ENCODE measurements at regions not wholly inside any gene's neighbourhood (a gene's known extent, or its start where the extent isn't known, plus 50 kb on each side); places are given as distances from the start of the nearest gene placed in this dataset.

GRCh38 chr2:236895497-236895896, 190.2 kb upstream of the COPS8 start:
- no peak for ATAC-seq (ENCODE audit: low read depth in 2 of 2)
- no peaks in the 10 kb centered on the region for H3K9me3 Mint-ChIP-seq
- H3K36me3 Mint-ChIP-seq = no peaks in the 10 kb centered on the region
- Histone ChIP-seq H3K4me3 (ENCODE audit: low read depth, low read length) (no peak overlapping the region), H3K36me3 (ENCODE audit: control insufficient read depth, insufficient read depth, low read length) (no peaks in the 10 kb centered on the region), H3K27me3 (ENCODE audit: control insufficient read depth, insufficient read depth, low read length) (no peaks in the 10 kb centered on the region), H3K27ac (ENCODE audit: insufficient read depth, low read length, poor library complexity, severe bottlenecking) (no peak overlapping the region), H3K4me1 (ENCODE audit: control insufficient read depth, insufficient read depth, low read length, poor library complexity, severe bottlenecking) (no peaks in the 10 kb centered on the region), H3K9me3 (ENCODE audit: control insufficient read depth in 2 of 2, low read length in 2 of 2) (no peaks in the 10 kb centered on the region)
- peaks cover 17% of the 10 kb centered on the region for H3K27me3 Mint-ChIP-seq
- H3K27ac Mint-ChIP-seq = no peak overlapping the region
- H3K4me1 Mint-ChIP-seq = no peaks in the 10 kb centered on the region
- H3K4me3 Mint-ChIP-seq = no peak overlapping the region
- no peak for DNase-seq

DNA sequence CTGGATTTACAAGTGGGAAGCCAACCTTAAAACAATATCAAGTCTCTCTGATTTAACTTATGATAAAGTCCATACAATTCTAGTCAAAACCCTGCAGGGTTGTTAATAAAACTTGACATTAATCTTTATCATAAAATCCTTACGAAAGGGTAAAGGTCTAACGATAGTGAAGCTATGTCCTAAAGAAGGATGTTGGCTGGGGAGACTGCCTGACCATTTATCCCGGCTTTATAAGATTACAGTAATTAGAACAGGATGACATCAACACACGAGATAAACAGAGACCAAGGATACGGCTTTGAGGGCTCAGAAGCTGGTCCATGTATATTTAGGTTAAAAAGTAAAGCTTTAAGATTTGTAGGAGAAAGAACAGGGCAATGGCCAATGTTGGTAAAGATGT, 189.0 kb upstream of the COPS8 start:
- H3K4me3 Mint-ChIP-seq = no peak overlapping the region
- H3K27me3 ChIP-seq (ENCODE audit: control insufficient read depth, insufficient read depth, low read length) = peaks cover 2% of the 10 kb centered on the region
- ATAC-seq (ENCODE audit: low read depth in 2 of 2) (no peak), DNase-seq (no peak)
- no peak overlapping the region for H3K27ac ChIP-seq (ENCODE audit: insufficient read depth, low read length, poor library complexity, severe bottlenecking)
- H3K9me3 ChIP-seq (ENCODE audit: control insufficient read depth in 2 of 2, low read length in 2 of 2) = no peaks in the 10 kb centered on the region
- no peaks in the 10 kb centered on the region for H3K4me1 Mint-ChIP-seq
- H3K36me3 ChIP-seq (ENCODE audit: control insufficient read depth, insufficient read depth, low read length) = no peaks in the 10 kb centered on the region
- H3K4me1 ChIP-seq (ENCODE audit: control insufficient read depth, insufficient read depth, low read length, poor library complexity, severe bottlenecking) = no peaks in the 10 kb centered on the region
- H3K4me3 ChIP-seq (ENCODE audit: low read depth, low read length) = no peak overlapping the region
- no peaks in the 10 kb centered on the region for H3K9me3 Mint-ChIP-seq
- H3K27me3 Mint-ChIP-seq = peaks cover 9% of the 10 kb centered on the region
- no peaks in the 10 kb centered on the region for H3K36me3 Mint-ChIP-seq
- no peak overlapping the region for H3K27ac Mint-ChIP-seq

DNA sequence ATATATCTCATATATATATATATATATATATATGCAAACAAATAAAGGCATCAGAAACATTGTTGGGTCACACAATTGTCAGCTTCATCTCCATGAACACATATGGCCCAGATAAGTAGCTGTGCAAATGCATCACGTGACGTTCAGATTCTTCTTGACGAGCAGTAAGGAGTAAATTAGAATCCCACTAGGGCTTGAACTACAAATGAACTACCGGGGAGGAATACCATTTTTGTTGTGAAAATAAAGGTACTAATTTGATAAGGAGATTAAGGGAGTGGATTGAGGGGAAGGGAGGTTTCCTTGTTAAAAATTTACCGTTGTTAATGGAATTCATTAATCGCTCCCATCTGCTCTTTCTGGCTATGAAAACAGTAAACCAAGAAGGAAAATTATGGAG, 186.5 kb upstream of the COPS8 start:
- Mint-ChIP-seq H3K27ac (no peak overlapping the region), H3K36me3 (no peaks in the 10 kb centered on the region), H3K4me1 (no peaks in the 10 kb centered on the region), H3K27me3 (peaks cover 5% of the 10 kb centered on the region), H3K4me3 (no peak overlapping the region), H3K9me3 (peaks cover 0 to 4% (median 0%) of the 10 kb centered on the region in 7 donors)
- H3K4me1 ChIP-seq (ENCODE audit: control insufficient read depth, insufficient read depth, low read length, poor library complexity, severe bottlenecking) = no peaks in the 10 kb centered on the region
- H3K36me3 ChIP-seq (ENCODE audit: control insufficient read depth, insufficient read depth, low read length) = no peaks in the 10 kb centered on the region
- H3K27me3 ChIP-seq (ENCODE audit: control insufficient read depth, insufficient read depth, low read length) = peaks cover 2% of the 10 kb centered on the region
- ATAC-seq (ENCODE audit: low read depth in 2 of 2) (no peak), DNase-seq (no peak)
- H3K9me3 ChIP-seq (ENCODE audit: control insufficient read depth in 2 of 2, low read length in 2 of 2) = no peaks in the 10 kb centered on the region
- H3K4me3 ChIP-seq (ENCODE audit: low read depth, low read length) = no peak overlapping the region
- no peak overlapping the region for H3K27ac ChIP-seq (ENCODE audit: insufficient read depth, low read length, poor library complexity, severe bottlenecking)

GRCh38 chr2:236899950-236900640, 185.6 kb upstream of the COPS8 start:
- Histone ChIP-seq H3K4me3 (ENCODE audit: low read depth, low read length) (no peak overlapping the region), H3K27me3 (ENCODE audit: control insufficient read depth, insufficient read depth, low read length) (peaks cover 2% of the 10 kb centered on the region), H3K36me3 (ENCODE audit: control insufficient read depth, insufficient read depth, low read length) (no peaks in the 10 kb centered on the region), H3K9me3 (ENCODE audit: control insufficient read depth in 2 of 2, low read length in 2 of 2) (no peaks in the 10 kb centered on the region), H3K27ac (ENCODE audit: insufficient read depth, low read length, poor library complexity, severe bottlenecking) (no peak overlapping the region), H3K4me1 (ENCODE audit: control insufficient read depth, insufficient read depth, low read length, poor library complexity, severe bottlenecking) (no peaks in the 10 kb centered on the region)
- H3K36me3 Mint-ChIP-seq = no peaks in the 10 kb centered on the region
- peaks cover 5% of the 10 kb centered on the region for H3K27me3 Mint-ChIP-seq
- H3K9me3 Mint-ChIP-seq = peaks cover 0 to 4% (median 0%) of the 10 kb centered on the region in 7 donors
- H3K4me3 Mint-ChIP-seq = no peak overlapping the region
- ATAC-seq (ENCODE audit: low read depth in 2 of 2) (no peak), DNase-seq (no peak)
- no peak overlapping the region for H3K27ac Mint-ChIP-seq
- H3K4me1 Mint-ChIP-seq = no peaks in the 10 kb centered on the region

DNA sequence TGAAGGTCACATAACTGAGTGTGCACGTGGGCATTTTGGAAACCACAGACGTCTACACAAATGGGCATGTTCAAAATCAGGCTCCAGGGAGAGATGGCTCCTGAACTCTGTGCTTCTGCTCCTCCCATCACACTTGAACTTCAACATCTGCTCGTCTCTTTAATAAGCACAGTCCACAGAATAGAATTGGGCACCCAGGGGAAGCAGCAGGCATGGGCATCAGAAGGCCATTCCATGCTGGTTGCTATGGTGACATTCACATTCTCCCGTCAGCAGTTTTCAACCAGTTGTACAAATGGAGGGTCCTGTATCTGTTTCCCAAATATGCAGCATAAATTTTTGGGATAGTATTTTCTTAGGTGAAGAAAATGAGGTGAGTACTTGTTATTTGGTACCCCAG, 183.7 kb upstream of the COPS8 start:
- Mint-ChIP-seq H3K4me3 (no peak overlapping the region), H3K9me3 (peaks cover 0 to 4% (median 0%) of the 10 kb centered on the region in 7 donors), H3K27me3 (peaks cover under 1% of the 10 kb centered on the region), H3K36me3 (no peaks in the 10 kb centered on the region), H3K27ac (no peak overlapping the region), H3K4me1 (no peaks in the 10 kb centered on the region)
- no peaks in the 10 kb centered on the region for H3K4me1 ChIP-seq (ENCODE audit: control insufficient read depth, insufficient read depth, low read length, poor library complexity, severe bottlenecking)
- DNase-seq (no peak), ATAC-seq (ENCODE audit: low read depth in 2 of 2) (no peak)
- H3K4me3 ChIP-seq (ENCODE audit: low read depth, low read length) = no peak overlapping the region
- peaks cover 2% of the 10 kb centered on the region for H3K27me3 ChIP-seq (ENCODE audit: control insufficient read depth, insufficient read depth, low read length)
- H3K27ac ChIP-seq (ENCODE audit: insufficient read depth, low read length, poor library complexity, severe bottlenecking) = no peak overlapping the region
- no peaks in the 10 kb centered on the region for H3K9me3 ChIP-seq (ENCODE audit: control insufficient read depth in 2 of 2, low read length in 2 of 2)
- no peaks in the 10 kb centered on the region for H3K36me3 ChIP-seq (ENCODE audit: control insufficient read depth, insufficient read depth, low read length)

GRCh38 chr2:236903978-236904377, 181.7 kb upstream of the COPS8 start:
- Histone ChIP-seq H3K4me3 (ENCODE audit: low read depth, low read length) (no peak overlapping the region), H3K27ac (ENCODE audit: insufficient read depth, low read length, poor library complexity, severe bottlenecking) (no peak overlapping the region), H3K4me1 (ENCODE audit: control insufficient read depth, insufficient read depth, low read length, poor library complexity, severe bottlenecking) (no peaks in the 10 kb centered on the region), H3K9me3 (ENCODE audit: control insufficient read depth in 2 of 2, low read length in 2 of 2) (no peaks in the 10 kb centered on the region), H3K36me3 (ENCODE audit: control insufficient read depth, insufficient read depth, low read length) (no peaks in the 10 kb centered on the region), H3K27me3 (ENCODE audit: control insufficient read depth, insufficient read depth, low read length) (peaks cover 2% of the 10 kb centered on the region)
- peaks cover 0 to 4% (median 0%) of the 10 kb centered on the region in 7 donors for H3K9me3 Mint-ChIP-seq
- H3K4me3 Mint-ChIP-seq = no peak overlapping the region
- no peaks in the 10 kb centered on the region for H3K4me1 Mint-ChIP-seq
- DNase-seq = no peak
- H3K27ac Mint-ChIP-seq = no peak overlapping the region
- H3K36me3 Mint-ChIP-seq = no peaks in the 10 kb centered on the region
- ATAC-seq (ENCODE audit: low read depth in 2 of 2) = no peak
- peaks cover 6% of the 10 kb centered on the region for H3K27me3 Mint-ChIP-seq

- no peak overlapping the region for H3K27ac Mint-ChIP-seq
- Histone ChIP-seq H3K27ac (ENCODE audit: insufficient read depth, low read length, poor library complexity, severe bottlenecking) (no peak overlapping the region), H3K36me3 (ENCODE audit: control insufficient read depth, insufficient read depth, low read length) (no peaks in the 10 kb centered on the region), H3K9me3 (ENCODE audit: control insufficient read depth in 2 of 2, low read length in 2 of 2) (no peaks in the 10 kb centered on the region), H3K27me3 (ENCODE audit: control insufficient read depth, insufficient read depth, low read length) (peaks cover 2% of the 10 kb centered on the region), H3K4me1 (ENCODE audit: control insufficient read depth, insufficient read depth, low read length, poor library complexity, severe bottlenecking) (no peaks in the 10 kb centered on the region), H3K4me3 (ENCODE audit: low read depth, low read length) (no peak overlapping the region)
- H3K36me3 Mint-ChIP-seq = no peaks in the 10 kb centered on the region
- H3K27me3 Mint-ChIP-seq = peaks cover 6% of the 10 kb centered on the region
- H3K4me3 Mint-ChIP-seq = no peak overlapping the region
- H3K9me3 Mint-ChIP-seq = peaks cover 0 to 4% (median 0%) of the 10 kb centered on the region in 7 donors
- DNase-seq = no peak
- no peaks in the 10 kb centered on the region for H3K4me1 Mint-ChIP-seq
- ATAC-seq (ENCODE audit: low read depth in 2 of 2) = no peak
Observed at GRCh38 chr2:236904389-236905263, 181.1 kb upstream of the COPS8 start.

All from CD4-positive, CD25-positive, alpha-beta regulatory T cell (primary cell).